IMR-90 (cell line): ENCODE measurements at regions not wholly inside any gene's neighbourhood (a gene's known extent, or its start where the extent isn't known, plus 50 kb on each side); places are given as distances from the start of the nearest gene placed in this dataset.

Experiments
- ATAC-seq: fragments of 200-7000 bp; cut with Tn5 transposase; 2 replicates; pipeline ENCODE4 v1.9.1; 2020; ENCODE audit warnings: low read depth, mild to moderate bottlenecking, moderate library complexity
- BruUV-seq: library from RNA; stranded (reverse); fragments of 400-500 nt; replicated peaks from 2 replicates; lab custom pipeline; 2021; lab: Mats Ljungman, UMichigan
- CTCF ChIA-PET: fragments of 300-600 bp; formaldehyde crosslinking; extraction: SDS; loops from one replicate; lab custom pipeline; 2021; ENCODE audit warnings: antibody characterized with exemption; lab: Yijun Ruan, JAX
- POLR2A ChIA-PET: fragments of 300-600 bp; sonication (Branson Sonifier 250); formaldehyde crosslinking; loops from one replicate; lab custom pipeline; 2022; ENCODE audit warnings: antibody characterized with exemption; ENCODE audit not compliant: unreplicated experiment; lab: Charles Lee
- DNase-seq: peaks from one replicate; pipeline ENCODE4 v3.0.0; 2013
- H2AFZ ChIP-seq: replicated peaks from 2 replicates; pipeline ENCODE3; 2013; ENCODE audit warnings: low read length, mild to moderate bottlenecking; ENCODE audit not compliant: poor library complexity
- H2AK5ac ChIP-seq: 2 replicates; pipeline ENCODE4 v1.6.1; 2013; ENCODE audit warnings: low read depth, low read length, inconsistent platforms
- H2AK9ac ChIP-seq: replicated peaks from 2 replicates; pipeline ENCODE3; 2013; ENCODE audit warnings: mild to moderate bottlenecking, low read depth, low read length, moderate library complexity; ENCODE audit not compliant: poor library complexity
- H2BK120ac ChIP-seq: 2 replicates; pipeline ENCODE4 v1.6.1; 2013; ENCODE audit warnings: low read depth, low read length, inconsistent platforms
- H2BK15ac ChIP-seq: 3 replicates; pipeline ENCODE4 v1.6.1; 2013; ENCODE audit warnings: low read depth, low read length, inconsistent platforms
- H2BK20ac ChIP-seq: 2 replicates; pipeline ENCODE4 v1.6.1; 2013; ENCODE audit warnings: low read depth, mild to moderate bottlenecking, inconsistent platforms, low read length, moderate library complexity
- H2BK5ac ChIP-seq: 2 replicates; pipeline ENCODE4 v1.6.1; 2013; ENCODE audit warnings: mild to moderate bottlenecking, low read depth, low read length, inconsistent platforms; ENCODE audit not compliant: poor library complexity, severe bottlenecking
- H3K14ac ChIP-seq: replicated peaks from 2 replicates; pipeline ENCODE4 v1.6.1; 2013; ENCODE audit warnings: low read depth, low read length, inconsistent platforms
- H3K18ac ChIP-seq: 2 replicates; pipeline ENCODE4 v1.6.1; 2013; ENCODE audit warnings: low read depth, low read length, control low read depth
- H3K23ac ChIP-seq: 2 replicates; pipeline ENCODE4 v1.6.1; 2013; ENCODE audit warnings: low read depth, low read length, inconsistent platforms
- H3K27ac ChIP-seq: 2 replicates; pipeline ENCODE4 v1.5.1; 2013; ENCODE audit warnings: mild to moderate bottlenecking, control low read depth, low read length; ENCODE audit not compliant: insufficient read depth
- H3K27me3 ChIP-seq: 2 replicates; pipeline ENCODE4 v1.6.1; 2013; ENCODE audit warnings: low read length; ENCODE audit not compliant: control insufficient read depth, insufficient read depth
- H3K36me3 ChIP-seq: 2 replicates; pipeline ENCODE4 v1.6.1; 2013; ENCODE audit warnings: low read length, mixed read lengths; ENCODE audit not compliant: control insufficient read depth, insufficient read depth
- H3K4ac ChIP-seq: 2 replicates; pipeline ENCODE4 v1.6.1; 2013; ENCODE audit warnings: low read depth, low read length, inconsistent platforms
- H3K4me1 ChIP-seq: 2 replicates; pipeline ENCODE4 v1.6.1; 2013; ENCODE audit warnings: low read length, mixed read lengths; ENCODE audit not compliant: control insufficient read depth, insufficient read depth
- H3K4me2 ChIP-seq: 2 replicates; pipeline ENCODE4 v1.6.1; 2013; ENCODE audit warnings: low read depth, mild to moderate bottlenecking, control low read depth, low read length, moderate library complexity
- H3K4me3 ChIP-seq: 2 replicates; pipeline ENCODE4 v1.5.1; 2013; ENCODE audit warnings: low read depth, mild to moderate bottlenecking, control low read depth, low read length, moderate library complexity; ENCODE audit not compliant: insufficient read depth
- H3K56ac ChIP-seq: 2 replicates; pipeline ENCODE4 v1.6.1; 2013; ENCODE audit warnings: low read length, inconsistent platforms; ENCODE audit not compliant: insufficient read depth; ENCODE audit errors: extremely low read depth
- H3K79me1 ChIP-seq, 2 experiments: 2 replicates each; pipeline ENCODE4 v1.6.1; 2013; ENCODE audit warnings: low read length in 2 of 2, inconsistent platforms in 1 of 2, low read depth in 1 of 2
- H3K9ac ChIP-seq: 2 replicates; pipeline ENCODE4 v1.6.1; 2013; ENCODE audit warnings: low read depth, low read length, control low read depth
- H3K9me1 ChIP-seq: 2 replicates; pipeline ENCODE4 v1.6.1; 2013; ENCODE audit warnings: low read length, inconsistent platforms; ENCODE audit not compliant: insufficient read depth
- H3K9me3 ChIP-seq: 2 replicates; pipeline ENCODE4 v1.6.1; 2013; ENCODE audit warnings: low read length; ENCODE audit not compliant: control insufficient read depth, insufficient read depth
- H4K20me1 ChIP-seq: 2 replicates; pipeline ENCODE4 v1.6.1; 2013; ENCODE audit warnings: low read length, inconsistent platforms; ENCODE audit not compliant: insufficient read depth
- H4K5ac ChIP-seq: 2 replicates; pipeline ENCODE4 v1.6.1; 2013; ENCODE audit warnings: mild to moderate bottlenecking, low read depth, low read length, control low read depth
- H4K8ac ChIP-seq, 2 experiments: 2 replicates each; pipeline ENCODE4 v1.6.1; 2013; ENCODE audit warnings: low read depth in 2 of 2, low read length in 2 of 2, control low read depth in 1 of 2, inconsistent platforms in 1 of 2
- H4K91ac ChIP-seq: 2 replicates; pipeline ENCODE4 v1.6.1; 2013; ENCODE audit warnings: low read depth, low read length, inconsistent platforms; ENCODE audit not compliant: insufficient read depth
- BHLHE40 ChIP-seq: fragments of 150-350 bp; IDR thresholded peaks from 2 replicates; pipeline ENCODE4 v1.6.1; 2016; ENCODE audit warnings: mild to moderate bottlenecking, low read depth, low read length
- CEBPB ChIP-seq: IDR thresholded peaks from 2 replicates; pipeline ENCODE4 v1.6.1; 2012; ENCODE audit warnings: low read depth, low read length, improper control_type of control experiment
- CHD1 ChIP-seq: IDR thresholded peaks from 2 replicates; pipeline ENCODE4 v1.6.1; 2012; ENCODE audit warnings: low read depth, low read length, improper control_type of control experiment
- CTCF ChIP-seq: conservative IDR thresholded peaks from 2 replicates; pipeline ENCODE4 v1.5.1; 2012; ENCODE audit warnings: mild to moderate bottlenecking, low read depth, low read length, improper control_type of control experiment
- ELK1 ChIP-seq: fragments of 150-350 bp; IDR thresholded peaks from 2 replicates; pipeline ENCODE4 v1.6.1; 2016; ENCODE audit warnings: low read depth, mild to moderate bottlenecking, low read length, moderate library complexity, borderline replicate concordance
- FOS ChIP-seq: fragments of 150-350 bp; IDR thresholded peaks from 2 replicates; pipeline ENCODE4 v1.6.1; 2016; ENCODE audit warnings: low read depth, low read length
- MAFK ChIP-seq: IDR thresholded peaks from 2 replicates; pipeline ENCODE4 v1.6.1; 2012; ENCODE audit warnings: low read depth, low read length, improper control_type of control experiment
- MAZ ChIP-seq: IDR thresholded peaks from 2 replicates; pipeline ENCODE4 v1.6.1; 2012; ENCODE audit warnings: low read depth, mild to moderate bottlenecking, low read length, improper control_type of control experiment, moderate library complexity, borderline replicate concordance
- MXI1 ChIP-seq: IDR thresholded peaks from 2 replicates; pipeline ENCODE4 v1.6.1; 2012; ENCODE audit warnings: low read depth, mild to moderate bottlenecking, low read length, moderate library complexity, borderline replicate concordance
- NFE2L2 ChIP-seq: fragments of 150-350 bp; IDR thresholded peaks from 2 replicates; pipeline ENCODE4 v1.6.1; 2016; ENCODE audit warnings: low read depth, mild to moderate bottlenecking, low read length
- POLR2A ChIP-seq: IDR thresholded peaks from 2 replicates; pipeline ENCODE4 v1.6.1; 2012; ENCODE audit warnings: mild to moderate bottlenecking, low read depth, low read length
- RAD21 ChIP-seq: IDR thresholded peaks from 2 replicates; pipeline ENCODE4 v1.6.1; 2012; ENCODE audit warnings: low read length, improper control_type of control experiment
- RCOR1 ChIP-seq: IDR thresholded peaks from 2 replicates; pipeline ENCODE4 v1.6.1; 2012; ENCODE audit warnings: mild to moderate bottlenecking, low read length, improper control_type of control experiment; ENCODE audit not compliant: insufficient replicate concordance
- RFX5 ChIP-seq: IDR thresholded peaks from 2 replicates; pipeline ENCODE4 v1.8.0; 2012; ENCODE audit warnings: low read depth, mild to moderate bottlenecking, low read length, moderate library complexity
- SMC3 ChIP-seq: fragments of 150-350 bp; IDR thresholded peaks from 2 replicates; pipeline ENCODE4 v1.6.1; 2016; ENCODE audit warnings: low read depth, mild to moderate bottlenecking, antibody characterized with exemption, low read length, moderate library complexity
- USF2 ChIP-seq: fragments of 150-350 bp; IDR thresholded peaks from 2 replicates; pipeline ENCODE4 v1.6.1; 2017; ENCODE audit warnings: mild to moderate bottlenecking, antibody characterized with exemption, low read length, low read depth
- WGBS, 2 experiments: methylation state at CpG; one replicate each; pipeline versions ENCODE4 v1.1.5 to v1.1.7; 2013; ENCODE audit warnings: missing lambda C conversion rate in 2 of 2; ENCODE audit not compliant: insufficient read length in 1 of 2; ENCODE audit errors: extremely low coverage in 2 of 2; 5-methylcytosine and 5-hydroxymethylcytosine counted together
- dilution Hi-C: fragments of 300-500 bp; cut with HindIII; formaldehyde crosslinking; loops from one replicate; pipeline ENCODE4 v1.14.3; 2018; ENCODE audit warnings: low sequenced_read_pairs; ENCODE audit not compliant: unreplicated experiment
- in situ Hi-C: fragments of 300-500 bp; cut with MboI; formaldehyde crosslinking; loops from 3 replicates; pipeline ENCODE4 v1.14.3; 2019; ENCODE audit warnings: low sequenced_read_pairs, inconsistent platforms, mixed read lengths
- intact Hi-C: fragments of 100-400 bp; cut with micrococcal nuclease; formaldehyde crosslinking; loops from 2 replicates; pipeline ENCODE4 v1.10.0; 2022

GRCh38 chr3:40803311-40803710, 278.6 kb downstream of the ZNF621 start:
- dilution Hi-C loops = no loop called here
- no peaks in the 10 kb centered on the region for H3K36me3 ChIP-seq

More at GRCh38 chr3:40803311-40803710, 278.6 kb downstream of the ZNF621 start:
- no peaks in the 10 kb centered on the region for H3K27me3 ChIP-seq
- in situ Hi-C loops = no loop called here
- H3K4me2 ChIP-seq = no peak overlapping the region
- no peak overlapping the region for H3K14ac ChIP-seq
- H3K27ac ChIP-seq = no peak overlapping the region
- POLR2A ChIA-PET = no interaction called here
- H3K4me3 ChIP-seq = no peak overlapping the region
- no peak for DNase-seq
- no peak for ATAC-seq
- CTCF ChIA-PET = no interaction called here
- no peak overlapping the region for H4K8ac ChIP-seq
- no CpG with 5 or more reads among the region's 2 CpGs for WGBS, 2 experiments
- H2AFZ ChIP-seq = no peak overlapping the region
- no peak overlapping the region for H3K23ac ChIP-seq
- no peak overlapping the region for H4K5ac ChIP-seq
- H2AK9ac ChIP-seq = no peak overlapping the region
- no peaks in the 10 kb centered on the region for H4K20me1 ChIP-seq
- no peak overlapping the region for H3K9ac ChIP-seq
- H2BK5ac ChIP-seq = no peak overlapping the region
- no TSS peak for BruUV-seq
- no peak overlapping the region for H2BK20ac ChIP-seq
- H3K9me3 ChIP-seq = peaks cover 6% of the 10 kb centered on the region
- no peak overlapping the region for H3K56ac ChIP-seq
- H2AK5ac ChIP-seq = no peak overlapping the region
- H3K79me1 ChIP-seq = no peaks in the 10 kb centered on the region
- TF ChIP-seq SMC3 = no peak
- no peak for TF ChIP-seq CHD1
- no peak for TF ChIP-seq RAD21
- TF ChIP-seq MXI1 = no peak
- no peak for TF ChIP-seq NFE2L2
- no peak for TF ChIP-seq CEBPB
- TF ChIP-seq POLR2A = no peak
- no peak for TF ChIP-seq BHLHE40
- no peak for TF ChIP-seq USF2
- TF ChIP-seq RCOR1 = no peak
- TF ChIP-seq RFX5 = no peak
- TF ChIP-seq MAFK = no peak
- TF ChIP-seq FOS = no peak
- no peak for TF ChIP-seq MAZ
- TF ChIP-seq CTCF = no peak
- TF ChIP-seq ELK1 = no peak
- H3K4me1 ChIP-seq = no peaks in the 10 kb centered on the region
- H3K9me1 ChIP-seq = no peaks in the 10 kb centered on the region
- no peak overlapping the region for H3K4ac ChIP-seq
- intact Hi-C loops = no loop called here
- no peak overlapping the region for H4K91ac ChIP-seq
- no peak overlapping the region for H3K18ac ChIP-seq
- no peak overlapping the region for H2BK15ac ChIP-seq
- H2BK120ac ChIP-seq = no peak overlapping the region
